ENCODE measurements at regions not wholly inside any gene's neighbourhood (a gene's known extent, or its start where the extent isn't known, plus 50 kb on each side); places are given as distances from the start of the nearest gene placed in this dataset.
"Not testable (repeated sequence)": the region's sequence is repeated elsewhere in the genome, so short reads cannot be mapped to it uniquely, and the experiment has no call there.

- in situ Hi-C loops (cut with MboI; ENCODE audit: low sequenced_read_pairs): loop anchor here (25.0 kb wide), 1 partner anchor 807 kb away; no protein-coding TSS in a partner anchor
Observed at GRCh38 chr13:97855570-97856303, 97.7 kb upstream of the IPO5 start.

GRCh38 chr13:97856304-97856675 is 97.2 kb upstream of the IPO5 start:
- in situ Hi-C loops (cut with MboI; ENCODE audit: low sequenced_read_pairs): loop anchor here (25.0 kb wide), 1 partner anchor 806 kb away; no protein-coding TSS in a partner anchor

- in situ Hi-C loops (cut with MboI; ENCODE audit: low sequenced_read_pairs): loop anchor here (25.0 kb wide), 1 partner anchor 804 kb away; no protein-coding TSS in a partner anchor
Observed at GRCh38 chr13:97858161-97858560, 95.3 kb upstream of the IPO5 start.

GRCh38 chr13:97866346-97866745 is 87.1 kb upstream of the IPO5 start:
- in situ Hi-C loops (cut with MboI; ENCODE audit: low sequenced_read_pairs): loop anchor here (25.0 kb wide), 1 partner anchor 796 kb away; no protein-coding TSS in a partner anchor

- in situ Hi-C loops (cut with MboI; ENCODE audit: low sequenced_read_pairs): loop anchor here (25.0 kb wide), 1 partner anchor 796 kb away; no protein-coding TSS in a partner anchor
Observed at GRCh38 chr13:97866751-97867150, 86.7 kb upstream of the IPO5 start.

GRCh38 chr13:97873398-97873797 is 80.1 kb upstream of the IPO5 start:
- in situ Hi-C loops (cut with MboI; ENCODE audit: low sequenced_read_pairs): loop anchor here (25.0 kb wide), 1 partner anchor 789 kb away; no protein-coding TSS in a partner anchor

- in situ Hi-C loops (cut with MboI; ENCODE audit: low sequenced_read_pairs): no loop called here
Observed at GRCh38 chr13:97875218-97875617, 78.3 kb upstream of the IPO5 start.

GRCh38 chr13:97875911-97876310 is 77.6 kb upstream of the IPO5 start:
- in situ Hi-C loops (cut with MboI; ENCODE audit: low sequenced_read_pairs): no loop called here

GRCh38 chr13:97878431-97879375 is 74.8 kb upstream of the IPO5 start:
- in situ Hi-C loops (cut with MboI; ENCODE audit: low sequenced_read_pairs): no loop called here

- in situ Hi-C loops (cut with MboI; ENCODE audit: low sequenced_read_pairs): no loop called here
Observed at GRCh38 chr13:97879646-97880310, 73.7 kb upstream of the IPO5 start.

- in situ Hi-C loops (cut with MboI; ENCODE audit: low sequenced_read_pairs): no loop called here
Observed at GRCh38 chr13:97880311-97880675, 73.2 kb upstream of the IPO5 start.

GRCh38 chr13:97881556-97881955 is 71.9 kb upstream of the IPO5 start:
- in situ Hi-C loops (cut with MboI; ENCODE audit: low sequenced_read_pairs): no loop called here

GRCh38 chr13:97883396-97883795 is 70.1 kb upstream of the IPO5 start:
- in situ Hi-C loops (cut with MboI; ENCODE audit: low sequenced_read_pairs): no loop called here

- in situ Hi-C loops (cut with MboI; ENCODE audit: low sequenced_read_pairs): no loop called here
Observed at GRCh38 chr13:97884707-97885468, 68.6 kb upstream of the IPO5 start.

GRCh38 chr13:97885641-97886040 is 67.8 kb upstream of the IPO5 start:
- in situ Hi-C loops (cut with MboI; ENCODE audit: low sequenced_read_pairs): no loop called here

GRCh38 chr13:97889803-97890202 is 63.7 kb upstream of the IPO5 start:
- in situ Hi-C loops (cut with MboI; ENCODE audit: low sequenced_read_pairs): no loop called here

- in situ Hi-C loops (cut with MboI; ENCODE audit: low sequenced_read_pairs): no loop called here
Observed at GRCh38 chr13:97890573-97890972, 62.9 kb upstream of the IPO5 start.

- in situ Hi-C loops (cut with MboI; ENCODE audit: low sequenced_read_pairs): not testable (repeated sequence)
Observed at GRCh38 chr13:97891964-97892363, 61.5 kb upstream of the IPO5 start.

- in situ Hi-C loops (cut with MboI; ENCODE audit: low sequenced_read_pairs): no loop called here
Observed at GRCh38 chr13:97892717-97893116, 60.8 kb upstream of the IPO5 start.

GRCh38 chr13:97895383-97895782 is 58.1 kb upstream of the IPO5 start:
- in situ Hi-C loops (cut with MboI; ENCODE audit: low sequenced_read_pairs): no loop called here

Measured in HL-60/S4 treated with retinoic acid at 250 ng/mL for 4 days and 3 days (cell line).